NCI-H2196 treated with DMSO at 0.1 percent for 48 hours (cell line): ENCODE measurements at regions not wholly inside any gene's neighbourhood (a gene's known extent, or its start where the extent isn't known, plus 50 kb on each side); places are given as distances from the start of the nearest gene placed in this dataset.
"Not testable (repeated sequence)": the region's sequence is repeated elsewhere in the genome, so short reads cannot be mapped to it uniquely, and the experiment has no call there.

Experiments
- DNase-seq: peaks from one replicate; lab custom pipeline; 2025; ENCODE audit not compliant: unreplicated experiment; lab: John Stamatoyannopoulos, UW

- DNase-seq, result no peak
These were observed 370.4 kb downstream of the FAT3 start for GRCh38 chr11:92595052-92595451.

DNA sequence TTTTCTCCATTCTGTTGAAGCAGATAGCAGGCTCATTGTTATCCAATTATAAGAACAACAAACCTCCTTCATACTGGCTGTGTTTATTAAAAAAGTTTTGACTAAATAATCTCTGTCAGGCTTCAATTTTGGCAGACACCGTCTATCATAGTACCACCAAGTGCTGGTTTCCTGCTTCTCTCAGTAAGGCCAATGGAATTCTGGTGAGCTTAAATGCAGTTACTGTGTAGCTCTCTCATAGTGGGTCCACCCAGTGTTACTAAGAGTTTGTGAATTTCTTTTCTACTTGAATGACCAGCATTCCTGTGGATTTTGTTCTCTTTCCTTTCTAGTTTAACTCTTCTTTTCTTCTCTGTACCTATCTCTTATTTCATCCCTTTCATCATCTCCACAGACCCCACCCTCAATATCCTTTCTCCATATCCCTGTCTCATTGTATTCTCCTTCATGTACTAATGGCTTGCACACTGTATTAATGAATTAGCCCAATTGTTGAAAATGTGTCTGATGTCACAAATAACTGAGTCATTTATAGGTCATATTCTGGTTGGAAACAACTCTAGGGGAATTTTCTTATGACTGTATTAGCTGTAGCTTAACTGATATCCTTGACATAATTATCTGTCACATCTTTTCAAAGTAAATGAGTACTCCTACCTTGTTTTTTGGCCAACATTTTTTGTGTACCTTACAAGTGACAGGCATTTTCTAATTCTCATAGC is 372.1 kb downstream of the FAT3 start:
- no peak for DNase-seq

- DNase-seq, result no peak
These were observed 368.4 kb upstream of the MTNR1B start for GRCh38 chr11:92601048-92601447.

DNA sequence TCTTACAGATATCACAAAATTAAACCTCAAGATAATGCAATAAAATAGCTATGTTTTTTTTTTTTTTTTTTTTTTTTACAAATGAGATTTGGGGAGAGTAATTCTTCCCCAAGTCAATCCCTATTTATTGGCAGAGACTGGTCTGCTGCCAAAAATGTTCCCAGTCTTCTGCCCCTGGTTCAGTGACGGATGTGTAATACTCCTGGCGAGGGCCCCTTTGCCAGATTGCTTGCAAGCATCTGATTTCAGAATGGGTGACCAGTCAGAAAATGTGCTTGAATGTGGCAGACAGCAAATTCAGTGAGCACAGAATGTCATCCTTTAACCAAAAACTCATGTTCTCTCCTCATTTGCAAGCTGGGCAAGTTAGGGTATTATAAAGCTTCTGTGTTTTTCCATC is 363.8 kb upstream of the MTNR1B start:
- DNase-seq, result no peak

DNA sequence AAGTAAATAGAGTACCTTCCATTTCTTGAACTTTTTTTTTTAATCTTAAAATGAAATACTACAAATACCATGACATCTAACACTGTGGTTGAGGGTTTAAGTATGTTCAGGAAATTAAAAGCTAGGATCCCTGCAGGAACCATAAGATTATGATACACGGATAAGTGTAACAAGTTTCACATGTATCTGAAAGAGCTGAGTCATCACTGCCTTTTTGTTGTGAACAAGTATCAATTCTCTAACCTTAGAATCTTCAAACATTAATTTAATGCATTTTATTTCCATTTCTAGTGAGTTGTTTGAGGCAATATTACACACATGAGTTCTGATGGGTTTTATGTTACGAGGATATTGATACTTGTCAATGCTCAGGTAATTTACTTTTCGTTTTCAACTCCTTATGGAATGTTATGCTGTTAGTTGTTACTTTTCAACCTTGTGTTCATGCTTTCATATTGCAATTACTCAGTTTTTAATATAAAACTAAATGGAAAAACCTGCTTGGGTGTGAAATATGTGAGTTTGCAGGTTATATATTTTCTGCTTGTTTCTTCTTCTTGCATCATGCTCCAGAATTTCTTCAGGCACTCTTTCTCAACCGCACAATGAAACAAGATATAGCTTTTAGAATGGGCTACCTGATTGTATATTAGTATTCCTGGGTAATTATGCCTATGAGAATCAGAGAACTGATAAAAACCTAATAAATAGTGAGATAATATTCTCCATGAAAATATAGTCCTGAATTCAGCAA is 361.3 kb upstream of the MTNR1B start:
- DNase-seq, result no peak

- DNase-seq, result no peak
These were observed 358.3 kb upstream of the MTNR1B start for GRCh38 chr11:92611157-92611556.

DNA sequence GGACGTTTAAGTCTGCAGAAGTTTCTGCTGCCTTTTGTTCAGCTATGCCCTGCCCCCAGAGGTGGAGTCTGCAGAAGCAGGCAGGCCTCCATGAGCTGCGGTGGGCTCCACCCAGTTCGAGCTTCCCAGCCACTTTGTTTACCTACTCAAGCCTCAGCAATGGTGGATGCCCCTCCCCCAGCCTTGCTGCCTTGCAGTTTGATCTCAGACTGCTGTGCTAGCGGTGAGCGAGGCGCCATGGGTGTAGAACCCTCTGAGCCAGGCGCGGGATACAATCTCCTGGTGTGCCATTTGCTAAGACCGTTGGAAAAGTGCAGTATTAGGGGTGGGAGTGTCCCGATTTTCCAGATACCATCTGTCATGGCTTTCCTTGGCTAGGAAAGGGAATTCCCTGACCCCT is 351.4 kb upstream of the MTNR1B start:
- DNase-seq, result not testable (repeated sequence)

- DNase-seq, result no peak
These were observed 346.4 kb upstream of the MTNR1B start for GRCh38 chr11:92623055-92623454.

DNA sequence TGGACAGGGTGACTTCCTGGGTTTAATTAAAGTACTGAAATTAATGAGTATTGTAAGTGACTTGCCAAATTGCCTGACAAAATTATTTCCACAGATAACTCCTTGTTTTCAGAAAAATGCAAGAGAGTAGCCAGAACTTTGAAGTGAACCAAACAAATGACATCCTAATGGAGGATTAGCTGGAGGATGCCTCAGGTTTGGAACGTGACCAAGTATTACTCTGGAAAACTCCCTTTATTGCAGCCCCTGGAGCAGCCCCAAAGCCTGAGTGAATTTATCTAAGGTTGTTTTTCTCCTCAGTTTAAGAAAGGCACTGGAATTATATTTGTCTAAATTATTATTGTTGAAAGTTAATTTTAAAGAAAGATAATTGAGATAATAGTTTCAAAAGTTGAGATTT is 343.6 kb upstream of the MTNR1B start:
- DNase-seq, result no peak

DNA sequence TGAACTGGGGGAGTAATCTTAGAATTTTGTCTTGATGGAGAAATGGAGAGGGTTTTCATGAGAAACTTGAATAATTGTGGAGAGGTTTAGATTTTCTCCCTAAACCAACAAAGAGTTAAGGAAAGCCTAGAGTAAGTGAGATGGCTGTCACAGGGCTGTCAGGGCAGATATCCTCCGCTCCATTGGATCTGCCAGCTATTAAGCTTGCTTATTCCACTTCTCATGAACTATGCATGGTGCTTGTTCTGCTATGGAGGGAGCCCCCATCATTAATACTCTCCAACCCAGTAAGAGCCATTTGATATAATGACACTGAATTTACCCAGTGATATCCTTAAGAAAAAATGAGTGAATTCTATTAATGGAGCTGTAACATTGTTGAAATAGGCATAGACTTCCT is 342.8 kb upstream of the MTNR1B start:
- DNase-seq, result no peak

DNA sequence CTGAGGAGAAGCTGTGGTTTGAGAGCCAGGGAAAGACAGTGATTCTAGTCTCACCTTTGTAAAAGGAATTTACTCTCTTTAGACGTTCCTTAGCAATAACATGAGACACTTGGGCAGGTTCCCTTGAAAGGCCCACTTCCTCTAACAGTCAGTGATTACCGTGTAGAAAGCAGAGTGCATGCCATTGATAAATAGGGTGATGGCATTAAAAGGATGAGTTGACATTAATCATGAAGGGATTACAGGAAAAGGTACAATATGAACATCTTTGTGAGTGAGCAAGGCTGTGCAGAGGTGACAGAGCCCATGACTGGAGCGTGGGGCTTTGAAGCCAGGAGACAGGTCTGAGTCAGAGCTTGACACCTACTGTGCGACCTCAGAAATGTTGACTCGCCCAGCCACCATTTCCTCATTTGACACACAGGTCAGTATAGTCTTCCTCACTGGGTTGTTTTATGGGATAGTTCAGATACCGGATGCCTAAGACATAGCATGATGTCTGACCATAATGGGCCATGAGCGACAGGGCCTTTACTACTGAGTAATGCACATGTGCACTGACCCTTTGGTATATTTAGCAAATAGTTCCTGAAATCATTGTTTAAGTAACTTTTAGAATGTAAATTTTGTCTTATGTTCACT is 341.7 kb upstream of the MTNR1B start:
- DNase-seq, result no peak

- DNase-seq, result no peak
These were observed 340.8 kb upstream of the MTNR1B start for GRCh38 chr11:92628401-92629292.

GRCh38 chr11:92632495-92632894 is 337.0 kb upstream of the MTNR1B start:
- DNase-seq, result no peak

- no peak for DNase-seq
These were observed 335.6 kb upstream of the MTNR1B start for GRCh38 chr11:92633820-92634219.

GRCh38 chr11:92636543-92637188 is 332.8 kb upstream of the MTNR1B start:
- no peak for DNase-seq

- no peak for DNase-seq
These were observed 330.8 kb upstream of the MTNR1B start for GRCh38 chr11:92638678-92639077.

GRCh38 chr11:92642177-92642931 is 327.1 kb upstream of the MTNR1B start:
- no peak for DNase-seq

- no peak for DNase-seq
These were observed 325.6 kb upstream of the MTNR1B start for GRCh38 chr11:92643827-92644226.

DNA sequence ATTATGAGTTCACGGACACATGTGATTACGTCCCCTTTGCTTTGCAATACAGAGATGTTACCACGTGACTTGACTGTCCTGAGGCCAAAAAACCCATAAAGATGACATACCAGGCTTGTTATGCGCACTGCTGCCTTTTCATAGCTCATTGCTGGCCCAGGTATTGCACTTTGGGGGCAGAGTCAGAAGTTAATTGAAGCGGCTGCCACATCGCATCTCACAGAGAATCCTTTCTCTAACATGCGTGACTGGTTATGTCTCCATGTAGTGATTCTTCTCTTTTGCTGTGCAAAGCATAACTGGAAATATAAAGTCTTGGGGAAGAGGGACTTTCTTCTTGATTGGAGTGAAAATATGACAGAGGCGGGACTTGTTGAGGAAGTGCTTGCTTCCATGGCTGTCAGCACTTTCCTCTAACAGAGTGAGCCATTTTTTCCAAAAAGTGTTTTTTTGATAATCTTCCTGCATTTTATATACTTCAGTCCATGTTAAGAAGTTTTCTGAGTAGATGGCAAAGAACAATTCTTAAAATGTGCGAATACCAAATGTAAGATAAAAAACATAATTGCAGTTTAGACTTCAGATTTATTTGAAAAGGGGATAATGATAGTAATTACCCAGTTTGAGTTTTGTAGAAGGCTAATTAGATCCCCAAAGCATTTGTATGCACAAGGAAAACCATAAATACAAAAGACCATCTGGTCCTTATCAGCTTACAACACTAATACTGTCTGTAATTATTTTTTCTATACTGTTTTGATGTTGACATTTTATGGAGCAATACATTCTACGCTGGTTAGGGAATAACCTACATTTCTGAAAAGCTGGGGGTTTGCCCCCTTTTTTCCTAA is 324.6 kb upstream of the MTNR1B start:
- no peak for DNase-seq
